Left lobe of liver (tissue), 2 donors: ENCODE measurements at regions not wholly inside any gene's neighbourhood (a gene's known extent, or its start where the extent isn't known, plus 50 kb on each side); places are given as distances from the start of the nearest gene placed in this dataset.
"Not testable (repeated sequence)": the region's sequence is repeated elsewhere in the genome, so short reads cannot be mapped to it uniquely, and the experiment has no call there.

ENCODE experiments used
- ATAC-seq: fragments of 200-7000 bp; cut with Tn5 transposase; one replicate; pipeline ENCODE4 v1.9.1; 2020; ENCODE audit warnings: mild to moderate bottlenecking, moderate library complexity
- DNase-seq: peaks from one replicate; pipeline ENCODE4 v3.0.0-alpha.2; 2020; ENCODE audit warnings: low spot score
- donor health status: DM: no; HTN: no; CAD: no; lungs with moderate emphysema.
- donor health status: DM: no; HTN: yes; CAD: no.

GRCh38 chr14:87443787-87444186 is 549.2 kb downstream of the GALC start:
- ATAC-seq, result no peak
- no peak for DNase-seq

DNA sequence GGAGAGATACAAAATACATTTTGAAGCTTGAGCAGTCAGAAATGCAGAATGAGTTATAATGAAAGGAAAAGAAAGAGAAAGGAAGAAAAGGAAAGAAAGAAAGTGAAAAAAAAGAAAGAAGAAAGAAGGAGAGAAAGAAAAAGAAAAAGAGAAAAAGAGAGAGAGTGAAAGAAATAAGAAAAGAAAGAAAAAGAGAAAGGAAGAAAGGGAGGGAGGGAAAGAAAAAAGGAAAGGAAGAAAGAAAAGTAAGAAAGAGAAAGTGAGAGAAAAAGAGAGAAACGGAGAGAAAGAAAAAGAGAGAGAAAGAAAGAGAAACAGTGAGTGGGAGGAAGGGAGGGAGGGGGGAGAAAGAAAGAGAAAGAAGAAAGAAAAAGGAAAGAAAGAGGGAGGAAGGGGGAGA is 549.9 kb downstream of the GALC start:
- ATAC-seq, result no peak
- DNase-seq, result no peak

GRCh38 chr14:87437158-87437557 is 555.8 kb downstream of the GALC start:
- no peak for DNase-seq
- ATAC-seq, result no peak

- DNase-seq, result no peak
- ATAC-seq, result no peak
Measured at GRCh38 chr14:87434680-87435079, 558.3 kb downstream of the GALC start.

DNA sequence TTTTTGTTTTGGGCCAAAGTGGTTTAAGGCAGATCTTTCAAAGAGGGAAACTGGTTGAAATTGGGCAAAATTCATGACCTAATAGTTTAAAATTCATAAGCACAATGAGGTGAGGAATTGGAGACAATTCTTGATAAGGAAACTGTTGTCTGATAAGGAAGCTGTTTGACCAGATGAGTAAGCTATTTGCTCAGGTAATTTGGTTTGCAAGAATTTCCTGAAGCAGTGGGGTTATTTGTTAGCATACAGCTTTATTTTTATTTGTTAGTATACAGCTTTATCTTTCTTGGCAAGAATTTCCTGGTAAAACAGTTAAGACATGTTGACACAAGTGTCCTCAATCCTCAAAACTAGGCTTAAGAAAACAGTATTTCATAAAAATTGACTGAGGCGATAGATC is 559.0 kb downstream of the GALC start:
- ATAC-seq (no peak), DNase-seq (no peak)

GRCh38 chr14:87432698-87433097 is 560.3 kb downstream of the GALC start:
- DNase-seq, result no peak
- ATAC-seq, result no peak

GRCh38 chr14:87430810-87431209 is 562.2 kb downstream of the GALC start:
- ATAC-seq, result no peak
- no peak for DNase-seq

DNA sequence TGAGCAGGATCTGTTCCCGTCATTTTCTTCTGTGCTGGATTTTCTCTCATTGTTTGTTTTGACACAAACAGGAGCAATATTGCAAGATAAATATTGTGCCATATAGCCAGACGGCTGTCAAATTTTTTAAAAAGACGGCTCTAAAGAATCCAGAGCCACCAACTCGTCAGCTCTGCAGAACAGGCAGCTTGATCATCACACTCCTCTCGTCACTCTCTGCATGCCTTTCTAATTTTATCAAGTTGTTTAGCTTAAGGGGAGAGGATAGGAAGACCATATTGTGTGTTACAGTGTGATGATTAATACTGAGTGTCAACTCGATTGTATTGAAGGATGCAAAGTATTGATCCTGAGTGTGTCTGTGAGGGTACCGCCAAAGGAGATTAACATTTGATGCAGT is 562.8 kb downstream of the GALC start:
- DNase-seq, result no peak

DNA sequence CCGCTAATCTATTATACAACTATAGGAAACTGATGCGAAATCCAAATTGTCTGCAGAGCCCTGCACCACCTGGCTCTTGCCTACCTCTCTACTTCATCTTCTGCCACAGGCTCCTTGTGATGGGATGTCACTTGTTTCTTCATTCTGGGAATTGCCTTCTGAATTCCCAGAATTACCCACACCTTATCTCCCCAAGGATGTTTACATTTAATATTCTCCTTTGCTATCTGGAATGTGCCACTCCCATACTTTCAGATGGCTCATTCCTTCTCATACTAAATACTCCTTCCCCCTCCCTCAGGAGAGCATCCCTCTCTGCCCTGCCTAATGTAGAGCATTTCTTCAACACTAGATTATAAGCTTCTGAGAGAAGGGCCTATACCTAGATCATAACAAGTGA is 573.1 kb downstream of the GALC start:
- ATAC-seq (no peak), DNase-seq (no peak)

More for the DNA sequence above, 562.8 kb downstream of the GALC start:
- no peak for ATAC-seq

DNA sequence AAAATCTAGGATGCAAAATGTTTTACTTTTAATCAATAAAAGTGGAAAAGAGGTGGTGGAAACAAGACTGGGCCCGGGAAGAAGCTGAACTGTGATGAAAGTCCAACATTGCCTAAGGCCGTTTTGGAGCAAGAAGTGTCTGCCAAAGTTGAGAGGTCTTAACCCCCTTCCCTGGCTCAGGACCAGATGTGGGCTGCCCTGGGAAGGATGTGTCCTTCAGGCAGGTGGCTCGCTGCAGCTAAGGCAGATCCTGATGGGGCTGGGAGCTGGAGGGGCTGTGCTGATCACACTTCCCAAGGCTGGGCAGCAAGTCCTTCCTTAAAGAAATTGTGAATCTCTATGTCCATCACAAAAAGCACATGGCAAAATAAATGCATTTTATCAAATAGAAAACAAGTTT is 581.6 kb downstream of the GALC start:
- no peak for ATAC-seq

DNA sequence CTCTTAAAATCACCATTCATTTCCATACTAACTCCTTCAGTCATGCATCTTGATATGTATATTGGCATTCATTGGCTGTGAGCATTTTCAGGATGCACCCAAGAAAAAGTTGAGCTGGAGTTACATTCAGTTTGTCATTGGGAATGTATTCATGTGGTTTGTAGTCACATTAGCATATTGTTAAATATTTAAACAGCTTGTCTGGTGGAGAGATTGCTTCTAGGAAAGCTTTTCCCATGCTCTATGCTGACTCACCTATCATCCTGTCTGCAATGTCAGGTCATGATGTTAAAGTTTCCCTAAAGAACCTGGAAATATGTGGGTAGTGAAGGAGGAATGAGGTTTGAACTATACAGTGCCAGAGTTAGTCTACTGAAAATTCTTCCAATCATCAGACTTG is 583.6 kb downstream of the GALC start:
- DNase-seq (no peak), ATAC-seq (no peak)

More for the DNA sequence above, 581.6 kb downstream of the GALC start:
- no peak for DNase-seq

GRCh38 chr14:87407344-87407743 is 585.6 kb downstream of the GALC start:
- ATAC-seq (no peak), DNase-seq (no peak)

DNA sequence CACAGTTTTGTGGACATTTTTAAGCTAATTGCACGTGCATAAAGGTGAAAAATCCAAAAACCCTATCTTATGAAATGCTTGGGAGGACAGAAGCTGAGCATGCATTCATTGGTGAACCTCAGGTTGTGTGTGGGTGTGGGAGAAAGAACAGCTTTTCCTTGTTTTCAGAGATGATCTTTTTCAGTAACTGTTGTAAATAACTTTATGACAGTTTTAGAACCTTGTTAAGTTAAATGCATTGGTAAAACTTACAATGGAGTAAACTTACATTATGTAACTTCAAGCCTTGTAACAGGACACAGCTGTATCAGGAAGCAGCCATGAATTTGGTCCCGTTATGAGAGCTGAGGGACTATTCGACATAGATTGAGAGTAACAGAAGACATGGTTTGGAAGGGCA is 587.4 kb downstream of the GALC start:
- no peak for DNase-seq
- ATAC-seq, result no peak

DNA sequence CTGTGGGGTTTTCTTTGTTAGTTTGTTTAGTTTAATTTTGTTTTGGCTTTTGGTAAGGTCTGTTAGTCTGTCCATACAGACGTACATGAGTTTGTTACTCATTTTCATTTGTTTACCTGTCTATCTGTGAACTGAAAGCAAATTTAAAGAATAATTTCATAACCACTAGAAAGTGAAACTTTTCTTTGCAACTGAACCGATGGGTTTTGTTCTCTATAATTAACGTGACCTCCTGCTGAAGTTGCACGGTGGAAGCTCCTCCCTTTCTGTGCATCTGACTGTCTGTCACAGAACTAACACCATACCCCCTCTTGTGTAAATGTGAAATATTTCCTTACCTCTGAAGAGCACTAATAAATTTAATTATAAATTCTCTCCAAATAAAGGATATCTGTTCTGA is 595.5 kb downstream of the GALC start:
- ATAC-seq, result no peak

DNA sequence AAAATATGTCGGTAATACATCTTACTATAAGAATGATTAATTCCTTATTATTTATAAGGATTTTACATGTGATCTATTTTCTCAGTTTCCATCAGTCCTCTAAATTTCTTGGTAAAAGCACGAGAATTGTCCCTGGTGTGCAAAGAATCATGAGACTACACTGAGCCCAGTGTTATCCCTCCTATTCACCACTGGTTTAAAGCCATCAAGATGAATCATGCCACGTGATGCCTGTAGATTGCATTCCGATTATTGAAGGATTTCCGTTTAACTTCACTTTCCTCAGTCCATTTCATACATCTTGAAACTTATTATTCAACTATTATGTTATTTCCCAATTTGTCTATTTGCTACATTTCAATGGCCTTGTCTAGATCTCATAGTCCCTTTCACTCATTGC is 601.9 kb downstream of the GALC start:
- ATAC-seq (no peak), DNase-seq (no peak)

More for the DNA sequence above, 595.5 kb downstream of the GALC start:
- DNase-seq, result no peak

DNA sequence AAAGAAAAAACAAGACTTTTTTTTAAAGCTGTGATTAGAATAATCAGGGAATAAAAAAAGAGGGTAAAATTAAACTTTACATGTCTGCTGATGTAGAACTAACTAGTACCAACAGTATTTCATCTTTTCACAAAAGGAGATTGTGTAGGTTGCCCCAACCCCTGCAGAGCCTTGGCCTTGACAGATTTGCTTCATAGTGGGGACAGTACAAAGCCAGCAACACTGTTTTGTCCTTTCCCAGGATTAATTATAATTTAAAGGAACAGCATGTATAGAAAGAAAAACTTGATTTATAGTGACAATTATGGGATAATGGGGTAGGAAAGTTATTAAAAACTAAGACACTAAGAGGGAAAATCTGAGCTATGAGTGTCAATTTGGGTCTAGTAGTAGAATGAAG is 604.0 kb downstream of the GALC start:
- ATAC-seq (no peak), DNase-seq (no peak)

- no peak for ATAC-seq
Measured at GRCh38 chr14:87387806-87388205, 605.2 kb downstream of the GALC start.

DNA sequence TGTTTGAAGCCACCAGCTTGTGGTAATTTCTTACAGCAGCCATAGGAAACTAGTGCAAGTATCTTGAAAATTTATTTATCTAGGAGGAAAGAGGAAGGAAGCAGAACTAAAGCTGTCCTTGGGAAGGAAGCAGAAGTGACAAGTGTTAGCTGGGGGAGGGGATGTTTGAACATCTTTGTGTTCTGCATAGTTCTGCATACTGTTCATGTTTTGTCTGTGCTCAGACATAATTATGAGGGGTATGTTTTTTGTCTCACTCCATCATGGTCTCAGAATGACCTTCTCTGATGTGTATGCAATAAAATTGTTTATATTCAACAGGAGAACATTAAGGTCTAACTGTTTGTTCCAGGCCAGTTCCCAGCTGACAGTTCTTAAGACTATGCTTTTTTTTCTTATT is 606.5 kb downstream of the GALC start:
- DNase-seq, result no peak
- no peak for ATAC-seq

More at GRCh38 chr14:87387806-87388205, 605.2 kb downstream of the GALC start:
- no peak for DNase-seq

GRCh38 chr14:87380054-87380453 is 612.9 kb downstream of the GALC start:
- DNase-seq (no peak), ATAC-seq (no peak)

GRCh38 chr14:87368751-87369150 is 624.2 kb downstream of the GALC start:
- ATAC-seq (no peak), DNase-seq (no peak)

- not testable (repeated sequence) for DNase-seq, ATAC-seq
Measured at GRCh38 chr14:87360246-87360645, 632.7 kb downstream of the GALC start.

GRCh38 chr14:87351007-87351406 is 642.0 kb downstream of the GALC start:
- DNase-seq (no peak), ATAC-seq (no peak)

GRCh38 chr14:87349921-87350320 is 643.1 kb downstream of the GALC start:
- DNase-seq, result no peak
- no peak for ATAC-seq

GRCh38 chr14:87343652-87344051 is 649.3 kb downstream of the GALC start:
- ATAC-seq (no peak), DNase-seq (no peak)
